H1 (cell line): ENCODE measurements at regions not wholly inside any gene's neighbourhood (a gene's known extent, or its start where the extent isn't known, plus 50 kb on each side); places are given as distances from the start of the nearest gene placed in this dataset.

ENCODE experiments used
- CTCF ChIA-PET: fragments of 300-600 bp; sonication (Branson Sonifier 250); formaldehyde crosslinking; loops from one replicate; lab custom pipeline; 2021; ENCODE audit not compliant: partially characterized antibody; lab: Charles Lee
- POLR2A ChIA-PET: fragments of 300-600 bp; sonication (Branson Sonifier 250); formaldehyde crosslinking; loops from one replicate; lab custom pipeline; 2021; ENCODE audit warnings: inconsistent platforms; ENCODE audit not compliant: partially characterized antibody; lab: Charles Lee
- DNase-seq, 2 experiments: peaks; one replicate each; pipeline versions ENCODE4 v3.0.0 to v3.0.0-alpha.2; 2010 to 2022; ENCODE audit warnings: low spot score in 2 of 2, low read depth in 1 of 2, mixed read lengths in 1 of 2
- FAIRE-seq: peaks from 2 replicates; lab custom pipeline; 2011; peaks lifted over from hg19 to GRCh38; lab: Jason Lieb, UNC
- H2AFZ ChIP-seq: 2 replicates; pipeline ENCODE4 v1.8.1; 2012; ENCODE audit warnings: low read length, inconsistent platforms
- H2AK5ac ChIP-seq: 2 replicates; pipeline ENCODE4 v1.6.1; 2013; ENCODE audit warnings: low read depth, low read length
- H2BK120ac ChIP-seq: replicated peaks from 2 replicates; pipeline ENCODE3; 2013; ENCODE audit warnings: low read depth, low read length, inconsistent platforms
- H2BK12ac ChIP-seq: 2 replicates; pipeline ENCODE4 v1.6.1; 2013; ENCODE audit warnings: low read depth, low read length
- H2BK15ac ChIP-seq: 2 replicates; pipeline ENCODE4 v1.6.1; 2013; ENCODE audit warnings: low read length
- H2BK20ac ChIP-seq: 2 replicates; pipeline ENCODE4 v1.6.1; 2013; ENCODE audit warnings: low read length
- H2BK5ac ChIP-seq: 2 replicates; pipeline ENCODE4 v1.6.1; 2013; ENCODE audit warnings: low read depth, low read length
- H3K14ac ChIP-seq: 2 replicates; pipeline ENCODE4 v1.6.1; 2013; ENCODE audit warnings: inconsistent platforms; ENCODE audit not compliant: insufficient read length
- H3K18ac ChIP-seq: 2 replicates; pipeline ENCODE4 v1.6.1; 2013; ENCODE audit warnings: low read length; ENCODE audit errors: extremely low read depth
- H3K23ac ChIP-seq: 2 replicates; pipeline ENCODE4 v1.6.1; 2013; ENCODE audit warnings: inconsistent platforms; ENCODE audit not compliant: insufficient read length
- H3K23me2 ChIP-seq: 2 replicates; pipeline ENCODE4 v1.6.1; 2013; ENCODE audit warnings: low read depth, low read length
- H3K27ac ChIP-seq: 2 replicates; pipeline ENCODE4 v1.6.1; 2011; ENCODE audit warnings: low read depth, low read length, inconsistent platforms
- H3K27me3 ChIP-seq, 4 experiments: replicated peaks in 1 of 4; 1 replicate in 1 of 4; 2 replicates in 3 of 4; pipeline versions ENCODE4 v1.6.1 to v1.8.1; 2011 to 2013; ENCODE audit warnings: low read length in 3 of 4, mild to moderate bottlenecking in 3 of 4, inconsistent platforms in 2 of 4, mixed read lengths in 2 of 4, moderate library complexity in 1 of 4; ENCODE audit not compliant: control insufficient read depth in 3 of 4, insufficient read depth in 3 of 4; ENCODE audit errors: extremely low read depth in 1 of 4
- H3K36me3 ChIP-seq, 4 experiments: 2 replicates each; pipeline versions ENCODE4 v1.6.1 to v1.8.1; 2011 to 2013; ENCODE audit warnings: mild to moderate bottlenecking in 4 of 4, low read length in 3 of 4, moderate library complexity in 2 of 4, control low read depth in 1 of 4, inconsistent platforms in 1 of 4; ENCODE audit not compliant: insufficient read depth in 4 of 4, control insufficient read depth in 2 of 4
- H3K4ac ChIP-seq: replicated peaks from 2 replicates; pipeline ENCODE3; 2013; ENCODE audit warnings: low read length, low read depth, mixed read lengths, inconsistent platforms; ENCODE audit not compliant: insufficient read length
- H3K4me1 ChIP-seq, 4 experiments: replicated peaks in 1 of 4; 1 replicate in 1 of 4; 2 replicates in 3 of 4; pipeline versions ENCODE4 v1.6.1 to v1.8.1; 2011 to 2013; ENCODE audit warnings: low read length in 3 of 4, inconsistent platforms in 2 of 4, mixed read lengths in 1 of 4; ENCODE audit not compliant: insufficient read depth in 4 of 4, control insufficient read depth in 3 of 4
- H3K4me2 ChIP-seq, 2 experiments: 2 replicates each; pipeline versions ENCODE4 v1.6.1 to v1.8.1; 2011 to 2013; ENCODE audit warnings: low read depth in 2 of 2, low read length in 2 of 2, control low read depth in 1 of 2, inconsistent platforms in 1 of 2, mild to moderate bottlenecking in 1 of 2; ENCODE audit not compliant: insufficient read depth in 1 of 2
- H3K4me3 ChIP-seq, 4 experiments: fragments of 200-600, 300-600 bp in 1 of 4; sonication (generic), shearing (Covaris generic), sonication (Bioruptor Twin) in 1 of 4; 2 replicates each; pipeline versions ENCODE4 v1.5.1 to v1.8.1; 2011 to 2016; ENCODE audit warnings: low read length in 4 of 4, low read depth in 3 of 4, control low read depth in 2 of 4, inconsistent platforms in 2 of 4, mild to moderate bottlenecking in 2 of 4, mixed read lengths in 1 of 4, moderate library complexity in 1 of 4; ENCODE audit not compliant: insufficient read depth in 2 of 4; ENCODE audit errors: extremely low read depth in 1 of 4
- H3K56ac ChIP-seq: replicated peaks from 2 replicates; pipeline ENCODE3; 2013; ENCODE audit warnings: low read depth, mild to moderate bottlenecking, mixed read lengths, low read length, inconsistent platforms; ENCODE audit not compliant: insufficient read length
- H3K79me1 ChIP-seq: 2 replicates; pipeline ENCODE4 v1.6.1; 2013; ENCODE audit warnings: low read depth, low read length, control low read depth
- H3K79me2 ChIP-seq, 2 experiments: 2 replicates each; pipeline versions ENCODE4 v1.6.1 to v1.8.1; 2012 to 2013; ENCODE audit warnings: low read length in 2 of 2, mild to moderate bottlenecking in 2 of 2, inconsistent platforms in 1 of 2; ENCODE audit not compliant: insufficient read depth in 2 of 2, control insufficient read depth in 1 of 2
- H3K9ac ChIP-seq, 4 experiments: replicated peaks in 1 of 4; 1 replicate in 1 of 4; 2 replicates in 3 of 4; pipeline versions ENCODE4 v1.6.1 to v1.8.1; 2011 to 2013; ENCODE audit warnings: low read depth in 3 of 4, low read length in 3 of 4, control low read depth in 2 of 4, mild to moderate bottlenecking in 2 of 4, moderate library complexity in 2 of 4, inconsistent platforms in 1 of 4; ENCODE audit errors: extremely low read depth in 1 of 4
- H3K9me3 ChIP-seq, 2 experiments: 2 replicates each; pipeline versions ENCODE4 v1.6.1 to v1.8.1; 2012 to 2013; ENCODE audit warnings: mild to moderate bottlenecking in 2 of 2, moderate library complexity in 2 of 2, control low read depth in 1 of 2, inconsistent platforms in 1 of 2, low read depth in 1 of 2, low read length in 1 of 2, mixed read lengths in 1 of 2; ENCODE audit not compliant: insufficient read depth in 2 of 2
- H4K20me1 ChIP-seq, 2 experiments: replicated peaks in 1 of 2; 2 replicates each; pipeline versions ENCODE3 to v1.8.1; 2011 to 2013; ENCODE audit warnings: inconsistent platforms in 2 of 2, low read length in 2 of 2, mild to moderate bottlenecking in 1 of 2; ENCODE audit not compliant: insufficient read depth in 2 of 2, control insufficient read depth in 1 of 2
- H4K5ac ChIP-seq: 2 replicates; pipeline ENCODE4 v1.6.1; 2013; ENCODE audit warnings: low read length, low read depth, mixed read lengths, inconsistent platforms; ENCODE audit not compliant: insufficient read length
- H4K8ac ChIP-seq: 2 replicates; pipeline ENCODE4 v1.8.0; 2013; ENCODE audit warnings: mild to moderate bottlenecking, moderate library complexity, low read length, inconsistent platforms; ENCODE audit not compliant: insufficient read depth; ENCODE audit errors: extremely low read depth
- H4K91ac ChIP-seq: replicated peaks from 2 replicates; pipeline ENCODE3; 2013; ENCODE audit warnings: low read length, mixed read lengths, inconsistent platforms; ENCODE audit not compliant: insufficient read length
- CHD2 ChIP-seq: IDR thresholded peaks from 2 replicates; pipeline ENCODE4 v1.6.1; 2012; ENCODE audit warnings: low read length, improper control_type of control experiment
- CTCF ChIP-seq, 3 experiments: IDR thresholded peaks; 1 replicate in 2 of 3; 2 replicates in 1 of 3; pipeline versions ENCODE4 v1.5.1 to v1.6.1; 2011; ENCODE audit warnings: low read length in 3 of 3, mild to moderate bottlenecking in 3 of 3, inconsistent platforms in 2 of 3, low read depth in 1 of 3, moderate library complexity in 1 of 3; ENCODE audit not compliant: insufficient read depth in 1 of 3; ENCODE audit errors: control extremely low read depth in 1 of 3
- PHF8 ChIP-seq: fragments of 200-600 bp; sonication (generic); conservative IDR thresholded peaks from 2 replicates; pipeline ENCODE4 v1.7.1; 2012; ENCODE audit warnings: low read depth, mild to moderate bottlenecking, inconsistent platforms, low read length, moderate library complexity
- SP2 ChIP-seq: IDR thresholded peaks from 2 replicates; pipeline ENCODE4 v1.6.1; 2012; ENCODE audit warnings: mild to moderate bottlenecking, low read length, inconsistent platforms
- WGBS, 2 experiments: shearing (Covaris generic) in 1 of 2; methylation state at CpG; one replicate each; pipeline versions ENCODE4 v1.1.6 to v1.1.7; 2013 to 2015; ENCODE audit warnings: low lambda C conversion rate in 2 of 2, mixed read lengths in 2 of 2, inconsistent platforms in 1 of 2, low coverage in 1 of 2, missing lambda C conversion rate in 1 of 2; ENCODE audit not compliant: insufficient replicate concordance in 2 of 2, insufficient coverage in 1 of 2, insufficient read length in 1 of 2; ENCODE audit errors: extremely low coverage in 1 of 2, missing lambda C conversion rate in 1 of 2; 5-methylcytosine and 5-hydroxymethylcytosine counted together

GRCh38 chr3:59675495-59675894, 625.7 kb upstream of the CFAP20DC start:
- no peak overlapping the region for H3K56ac ChIP-seq
- H3K79me1 ChIP-seq = no peaks in the 10 kb centered on the region
- H2BK120ac ChIP-seq = no peak overlapping the region
- no peaks in the 10 kb centered on the region for H3K23me2 ChIP-seq
- H3K79me2 ChIP-seq = no peaks in the 10 kb centered on the region
- no peak overlapping the region for H2BK12ac ChIP-seq
- H2BK5ac ChIP-seq = no peak overlapping the region
- no peaks in the 10 kb centered on the region for H4K20me1 ChIP-seq
- H3K4me1 ChIP-seq = peaks cover 0 to 2% (median 0%) of the 10 kb centered on the region in 4 experiments; a peak in 1 of 7 replicates
- TF ChIP-seq PHF8 (no peak), SP2 (no peak), CTCF (IDR thresholded peaks at IDR 0.05; ENCODE audit: control extremely low read depth in 1 of 3, insufficient read depth in 1 of 3, low read depth in 1 of 3, low read length in 3 of 3) (no peak), CHD2 (no peak)
- H3K4me2 ChIP-seq = no peak overlapping the region
- H3K4ac ChIP-seq = no peak overlapping the region
- no peak overlapping the region for H2BK20ac ChIP-seq
- CTCF ChIA-PET = no interaction called here
- no peak overlapping the region for H3K4me3 ChIP-seq
- no peak overlapping the region for H2AFZ ChIP-seq
- no peak overlapping the region for H3K18ac ChIP-seq
- H3K23ac ChIP-seq = no peak overlapping the region
- no peak overlapping the region for H2AK5ac ChIP-seq
- no peak overlapping the region for H4K8ac ChIP-seq
- POLR2A ChIA-PET = interaction anchor here (0.6 kb wide), 1 partner anchor 117 kb away, joined by 3 read pairs; no protein-coding TSS in a partner anchor
- no peak overlapping the region for H3K9ac ChIP-seq
- DNase-seq (no peak), FAIRE-seq (no peak)
- no peaks in the 10 kb centered on the region for H3K9me3 ChIP-seq
- no peak overlapping the region for H4K91ac ChIP-seq
- no peak overlapping the region for H3K14ac ChIP-seq
- no peak overlapping the region for H4K5ac ChIP-seq
- no peaks in the 10 kb centered on the region for H3K36me3 ChIP-seq
- H2BK15ac ChIP-seq = no peak overlapping the region
- no peak overlapping the region for H3K27ac ChIP-seq
- H3K27me3 ChIP-seq = no peaks in the 10 kb centered on the region
- WGBS, 2 experiments = 72% methylated on average over 2 of the region's 2 CpGs; no CpG with 5 or more reads in 1 of the 2 experiments
